T-cell (primary cell): ENCODE measurements at regions not wholly inside any gene's neighbourhood (a gene's known extent, or its start where the extent isn't known, plus 50 kb on each side); places are given as distances from the start of the nearest gene placed in this dataset.

Source experiments
- ATAC-seq, 4 experiments: fragments of 200-7000 bp in 3 of 4; fragments of 150-1000 bp in 1 of 4; cut with Tn5 transposase; replicated peaks in 1 of 4; 1 replicate in 3 of 4; 2 replicates in 1 of 4; pipeline ENCODE4 v1.10.0; 2021; ENCODE audit warnings: moderate library complexity in 3 of 4, mild to moderate bottlenecking in 2 of 4, moderate number of reproducible peaks in 1 of 4
- CTCF ChIA-PET, 2 donors: fragments of 300-600 bp; sonication (Branson Sonifier 250); formaldehyde crosslinking; loops; one replicate each; lab custom pipeline; 2022; ENCODE audit warnings: antibody characterized with exemption in 2 of 2; lab: Charles Lee
- POLR2A ChIA-PET, 2 donors: fragments of 300-600 bp; sonication (Branson Sonifier 250); formaldehyde crosslinking; loops; one replicate each; lab custom pipeline; 2022; ENCODE audit warnings: antibody characterized with exemption in 2 of 2; lab: Charles Lee
- DNase-seq, 35 experiments: peaks; one replicate each; pipeline versions ENCODE4 v3.0.0 to v3.0.0-alpha.2; 2013 to 2023
- H3K27ac ChIP-seq: one replicate; pipeline ENCODE4 v1.5.1; 2013; ENCODE audit warnings: low read length
- H3K27me3 ChIP-seq, 2 experiments: replicated peaks in 1 of 2; 1 replicate in 1 of 2; 2 replicates in 1 of 2; pipeline versions ENCODE4 v1.6.1 to v1.7.0; 2013; ENCODE audit warnings: low read length in 1 of 2, mixed read lengths in 1 of 2; ENCODE audit not compliant: control insufficient read depth in 2 of 2, insufficient read depth in 2 of 2; ENCODE audit errors: extremely low read depth in 1 of 2
- H3K36me3 ChIP-seq, 2 donors: 1 replicate in 1 of 2; 2 replicates in 1 of 2; pipeline versions ENCODE4 v1.6.1 to v1.7.0; 2013; ENCODE audit warnings: low read length in 1 of 2; ENCODE audit not compliant: control insufficient read depth in 2 of 2, insufficient read depth in 1 of 2; ENCODE audit errors: extremely low read depth in 1 of 2
- H3K4me1 ChIP-seq, 2 experiments: 1 replicate in 1 of 2; 2 replicates in 1 of 2; pipeline versions ENCODE4 v1.6.1 to v1.7.0; 2013; ENCODE audit warnings: low read length in 2 of 2, mixed read lengths in 1 of 2; ENCODE audit not compliant: insufficient read depth in 2 of 2, control insufficient read depth in 1 of 2; ENCODE audit errors: extremely low read depth in 1 of 2
- H3K4me3 ChIP-seq, 2 donors: 1 replicate in 1 of 2; 2 replicates in 1 of 2; pipeline versions ENCODE4 v1.5.1 to v1.7.0; 2013; ENCODE audit warnings: mild to moderate bottlenecking in 2 of 2, low read length in 1 of 2, moderate library complexity in 1 of 2; ENCODE audit not compliant: control insufficient read depth in 1 of 2; ENCODE audit errors: extremely low read depth in 1 of 2
- H3K9me3 ChIP-seq: 2 replicates; pipeline ENCODE4 v1.7.0; 2013
- H3K27ac Mint-ChIP-seq, 2 donors: one replicate each; pipeline ENCODE4 v1.8.0; 2020 to 2021; ENCODE audit warnings: mild to moderate bottlenecking in 2 of 2, mixed read lengths in 2 of 2
- H3K27me3 Mint-ChIP-seq, 2 donors: one replicate each; pipeline ENCODE4 v1.8.0; 2021 to 2022; ENCODE audit warnings: mixed read lengths in 2 of 2
- H3K36me3 Mint-ChIP-seq: one replicate; pipeline ENCODE4 v1.8.0; 2021; ENCODE audit warnings: mixed read lengths
- H3K4me1 Mint-ChIP-seq, 3 donors: one replicate each; pipeline ENCODE4 v1.8.0; 2020 to 2022; ENCODE audit warnings: mixed read lengths in 3 of 3, mild to moderate bottlenecking in 1 of 3
- H3K4me3 Mint-ChIP-seq, 3 donors: one replicate each; pipeline ENCODE4 v1.8.0; 2020 to 2022; ENCODE audit warnings: mild to moderate bottlenecking in 3 of 3, mixed read lengths in 3 of 3, moderate library complexity in 3 of 3
- H3K9me3 Mint-ChIP-seq, 3 donors: one replicate each; pipeline ENCODE4 v1.8.0; 2020 to 2022; ENCODE audit warnings: mixed read lengths in 3 of 3
- WGBS: methylation state at CpG from one replicate; pipeline ENCODE4 v1.1.5; 2013; ENCODE audit warnings: missing lambda C conversion rate; ENCODE audit not compliant: insufficient coverage; 5-methylcytosine and 5-hydroxymethylcytosine counted together

DNA sequence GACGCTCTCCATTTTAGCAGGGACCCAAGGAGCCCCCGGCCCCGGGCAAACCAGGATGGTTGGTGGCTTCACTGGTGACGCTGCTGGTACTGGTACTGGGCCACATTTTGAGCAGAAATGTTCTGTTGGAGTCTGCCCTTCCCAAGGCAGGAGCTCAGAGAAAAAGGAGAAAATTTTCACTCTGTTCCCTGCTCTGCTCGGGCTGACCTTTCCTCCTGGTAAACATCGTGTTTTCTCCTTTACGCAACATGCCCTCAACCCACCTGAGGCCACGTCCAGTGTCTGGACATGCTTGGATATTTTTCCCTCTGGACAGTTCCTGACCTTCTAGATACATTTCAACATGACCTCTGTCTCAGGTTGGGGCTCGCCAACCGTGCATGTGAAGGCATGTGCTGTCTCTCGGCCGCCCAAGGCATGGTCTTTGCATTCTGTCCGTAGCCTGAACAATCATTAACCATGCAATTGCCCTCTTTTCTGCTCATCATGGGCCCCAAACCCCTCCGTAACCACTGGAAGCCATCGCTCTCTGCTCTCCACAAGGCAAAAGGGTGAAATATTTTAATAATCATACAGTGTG lies 115.2 kb upstream of the PEG3 start:
- Mint-ChIP-seq H3K4me1 (no peaks in the 10 kb centered on the region), H3K27ac (no peak overlapping the region), H3K4me3 (no peak overlapping the region), H3K9me3 (peaks cover 33 to 55% (median 42%) of the 10 kb centered on the region in 3 donors), H3K36me3 (no peaks in the 10 kb centered on the region), H3K27me3 (peaks cover 0 to 1% of the 10 kb centered on the region in 2 donors)
- 71% methylated on average over 12 of the region's 15 CpGs for WGBS
- H3K9me3 ChIP-seq, result no peaks in the 10 kb centered on the region
- H3K36me3 ChIP-seq, result no peaks in the 10 kb centered on the region
- ChIA-PET CTCF (no interaction called here), POLR2A (no interaction called here)
- no peak overlapping the region for H3K4me3 ChIP-seq
- no peak for DNase-seq
- no peaks in the 10 kb centered on the region for H3K4me1 ChIP-seq
- ATAC-seq, result no peak
- no peak overlapping the region for H3K27ac ChIP-seq
- peaks cover 0 to 3% of the 10 kb centered on the region in 2 experiments for H3K27me3 ChIP-seq

- CTCF ChIA-PET, result no interaction called here
Observed at GRCh38 chr19:56956503-56957226, 116.1 kb upstream of the PEG3 start.

DNA sequence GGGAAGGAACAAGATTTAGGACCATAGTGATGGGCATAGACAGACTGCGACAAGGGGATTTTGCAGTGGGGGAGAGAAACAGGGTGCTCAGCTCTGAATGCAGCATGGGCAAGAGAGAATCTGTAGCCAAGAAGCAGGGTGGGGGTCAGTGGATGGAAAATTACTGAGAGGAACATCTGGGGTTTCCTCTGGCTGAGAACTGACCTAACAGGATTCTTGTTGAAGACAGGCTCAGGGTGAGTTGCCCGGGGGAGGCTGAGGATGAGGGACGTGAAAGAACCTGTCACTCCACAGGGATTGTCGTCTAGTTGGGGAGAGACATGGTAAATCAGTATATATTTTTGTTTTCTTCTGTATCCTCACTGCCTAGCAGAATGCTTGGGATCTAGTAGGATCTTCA lies 118.7 kb upstream of the PEG3 start:
- Mint-ChIP-seq H3K36me3 (no peaks in the 10 kb centered on the region), H3K27me3 (peaks cover 0 to 1% of the 10 kb centered on the region in 2 donors), H3K4me1 (no peaks in the 10 kb centered on the region), H3K9me3 (peaks cover 30 to 43% (median 35%) of the 10 kb centered on the region in 3 donors), H3K4me3 (no peak overlapping the region), H3K27ac (no peak overlapping the region)
- DNase-seq (no peak), ATAC-seq (no peak)
- Histone ChIP-seq H3K9me3 (no peaks in the 10 kb centered on the region), H3K4me1 (no peaks in the 10 kb centered on the region), H3K4me3 (no peak overlapping the region), H3K27ac (no peak overlapping the region), H3K36me3 (no peaks in the 10 kb centered on the region), H3K27me3 (no peaks in the 10 kb centered on the region)
- CTCF ChIA-PET, result no interaction called here
- 40% methylated on average over 2 of the region's 4 CpGs for WGBS
- POLR2A ChIA-PET, result no interaction called here

More at GRCh38 chr19:56956503-56957226, 116.1 kb upstream of the PEG3 start:
- Histone ChIP-seq H3K4me3 (no peak overlapping the region), H3K9me3 (no peaks in the 10 kb centered on the region), H3K4me1 (no peaks in the 10 kb centered on the region), H3K27me3 (no peaks in the 10 kb centered on the region), H3K36me3 (no peaks in the 10 kb centered on the region), H3K27ac (no peak overlapping the region)
- no peak for ATAC-seq
- DNase-seq, result no peak
- Mint-ChIP-seq H3K27me3 (peaks cover 0 to 1% of the 10 kb centered on the region in 2 donors), H3K9me3 (peaks cover 33 to 51% (median 36%) of the 10 kb centered on the region in 3 donors), H3K4me3 (no peak overlapping the region), H3K27ac (no peak overlapping the region), H3K4me1 (no peaks in the 10 kb centered on the region), H3K36me3 (no peaks in the 10 kb centered on the region)
- WGBS, result 82% methylated on average over 7 of the region's 14 CpGs
- POLR2A ChIA-PET, result no interaction called here

DNA sequence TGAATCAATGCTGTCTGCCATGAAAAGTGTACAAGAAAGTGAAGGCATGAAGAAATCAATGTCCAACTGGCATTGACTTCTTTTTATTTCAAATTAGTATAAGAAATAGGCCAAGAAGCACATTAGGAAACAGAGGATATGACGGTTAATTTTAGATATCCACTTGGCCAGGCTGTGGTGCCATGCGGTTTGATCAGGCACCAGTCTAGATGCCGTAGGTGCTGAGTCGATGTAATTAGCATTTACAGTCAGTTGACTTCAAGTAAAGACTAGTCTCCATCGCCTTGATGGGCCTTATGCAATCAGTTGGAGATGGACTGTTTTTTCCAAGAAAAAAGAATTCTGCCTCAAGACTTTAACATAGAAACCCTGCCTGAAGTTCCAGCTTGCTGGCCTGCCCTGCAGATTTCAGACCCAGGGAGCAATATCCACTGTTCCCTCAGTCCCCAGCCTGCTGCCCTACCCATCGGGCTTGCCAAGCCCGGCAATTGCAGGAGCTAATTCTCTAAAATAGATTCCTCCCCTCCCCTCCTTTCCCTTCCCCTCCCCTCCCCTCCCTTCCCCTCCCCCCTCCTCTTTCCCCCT lies 120.5 kb upstream of the PEG3 start:
- CTCF ChIA-PET, result no interaction called here
- WGBS, result 82% methylated on average over 4 of the region's 7 CpGs

GRCh38 chr19:56964410-56964920 lies 123.9 kb upstream of the PEG3 start:
- Mint-ChIP-seq H3K27ac (no peak overlapping the region), H3K4me1 (no peaks in the 10 kb centered on the region), H3K4me3 (no peak overlapping the region), H3K9me3 (peaks cover 16 to 22% (median 19%) of the 10 kb centered on the region in 3 donors), H3K36me3 (no peaks in the 10 kb centered on the region), H3K27me3 (no peaks in the 10 kb centered on the region)
- no peak for DNase-seq
- Histone ChIP-seq H3K4me1 (no peaks in the 10 kb centered on the region), H3K36me3 (no peaks in the 10 kb centered on the region), H3K4me3 (no peak overlapping the region), H3K27me3 (peaks cover 0 to 10% of the 10 kb centered on the region in 2 experiments), H3K9me3 (no peaks in the 10 kb centered on the region), H3K27ac (no peak overlapping the region)
- ChIA-PET CTCF (no interaction called here), POLR2A (no interaction called here)
- 78% methylated on average over 6 of the region's 8 CpGs for WGBS
- ATAC-seq, result no peak

More for the DNA sequence above, 120.5 kb upstream of the PEG3 start:
- POLR2A ChIA-PET, result no interaction called here
- Mint-ChIP-seq H3K27me3 (no peaks in the 10 kb centered on the region), H3K4me1 (no peaks in the 10 kb centered on the region), H3K36me3 (no peaks in the 10 kb centered on the region), H3K4me3 (no peak overlapping the region), H3K9me3 (peaks cover 26 to 41% (median 30%) of the 10 kb centered on the region in 3 donors), H3K27ac (no peak overlapping the region)
- DNase-seq, result no peak
- no peak for ATAC-seq
- Histone ChIP-seq H3K4me3 (no peak overlapping the region), H3K9me3 (no peaks in the 10 kb centered on the region), H3K4me1 (no peaks in the 10 kb centered on the region), H3K27ac (no peak overlapping the region), H3K36me3 (no peaks in the 10 kb centered on the region), H3K27me3 (no peaks in the 10 kb centered on the region)

- ChIA-PET POLR2A (no interaction called here), CTCF (no interaction called here)
- H3K4me1 Mint-ChIP-seq, result no peaks in the 10 kb centered on the region
- ATAC-seq (no peak), DNase-seq (no peak)
- no peaks in the 10 kb centered on the region for H3K36me3 Mint-ChIP-seq
- Histone ChIP-seq H3K4me1 (no peaks in the 10 kb centered on the region), H3K9me3 (no peaks in the 10 kb centered on the region), H3K27ac (no peak overlapping the region), H3K36me3 (no peaks in the 10 kb centered on the region), H3K4me3 (no peak overlapping the region), H3K27me3 (peaks cover 0 to 10% of the 10 kb centered on the region in 2 experiments)
- H3K9me3 Mint-ChIP-seq, result peaks cover 16 to 29% (median 18%) of the 10 kb centered on the region in 3 donors
- WGBS, result 32% methylated on average over 17 of the region's 17 CpGs
- no peaks in the 10 kb centered on the region for H3K27me3 Mint-ChIP-seq
- H3K4me3 Mint-ChIP-seq, result no peak overlapping the region
- no peak overlapping the region for H3K27ac Mint-ChIP-seq
Observed at GRCh38 chr19:56966225-56966696, 125.7 kb upstream of the PEG3 start.
